ENCODE measurements at regions not wholly inside any gene's neighbourhood (a gene's known extent, or its start where the extent isn't known, plus 50 kb on each side); places are given as distances from the start of the nearest gene placed in this dataset.

- no peak overlapping the region for H3K4me3 ChIP-seq (replicated peaks in 1 of 3; ENCODE audit: insufficient read depth in 1 of 3, low read depth in 1 of 3, low read length in 3 of 3)
- peak; percentile 4 for DNase-seq (ENCODE audit: low read depth, low spot score)
Observed at GRCh38 chr6:112501705-112502104, 154.6 kb downstream of the RFPL4B start.

GRCh38 chr6:112502351-112503090, 155.4 kb downstream of the RFPL4B start:
- Histone ChIP-seq H2AFZ (ENCODE audit: low read depth, low read length) (peak overlapping the region; percentile 75), H3K27ac (ENCODE audit: insufficient read depth, low read depth, low read length) (no peak overlapping the region)
- POLR2A ChIA-PET: no interaction called here

More at GRCh38 chr6:112501705-112502104, 154.6 kb downstream of the RFPL4B start:
- H2AFZ ChIP-seq (ENCODE audit: low read depth, low read length): peak overlapping the region; percentile 31
- no peak for FAIRE-seq
- no peak overlapping the region for H3K4me2 ChIP-seq (ENCODE audit: insufficient read depth, low read length)
- no peak overlapping the region for H3K27ac ChIP-seq (ENCODE audit: insufficient read depth, low read depth, low read length)
- ChIA-PET POLR2A (no interaction called here), CTCF (interaction anchor here (0.8 to 1.5 kb wide), 2 partner anchors 1377 to 1405 kb away, joined by 3 read pairs; no protein-coding TSS in a partner anchor)
- peaks cover 2% of the 10 kb centered on the region for H3K4me1 ChIP-seq (ENCODE audit: control insufficient read depth, extremely low read depth, insufficient read depth, low read length)
- no TSS peak for BruUV-seq (replicated peaks)
- no peaks in the 10 kb centered on the region for H3K36me3 ChIP-seq (ENCODE audit: control insufficient read depth in 2 of 2, extremely low read depth in 1 of 2, insufficient read depth in 2 of 2, low read length in 2 of 2)
- intact Hi-C loops (cut with micrococcal nuclease): loop anchor here (1.0 to 10.0 kb wide), 4 partner anchors 165 to 1433 kb away; no protein-coding TSS in a partner anchor
- H4K20me1 ChIP-seq (replicated peaks; ENCODE audit: control insufficient read depth, extremely low read depth, insufficient read depth, low read length): no peaks in the 10 kb centered on the region
- H3K9ac ChIP-seq (replicated peaks; ENCODE audit: extremely low read depth, insufficient read depth, low read length): no peak overlapping the region
- H3K79me2 ChIP-seq (ENCODE audit: control insufficient read depth, insufficient read depth, low read length): no peaks in the 10 kb centered on the region
- dilution Hi-C loops (cut with MboI; ENCODE audit: extremely low pct_ligation_motif_present, low sequenced_read_pairs): no loop called here
- no peaks in the 10 kb centered on the region for H3K9me3 ChIP-seq (replicated peaks; ENCODE audit: control insufficient read depth, insufficient read depth, low read length)
- no peaks in the 10 kb centered on the region for H3K27me3 ChIP-seq (ENCODE audit: control insufficient read depth in 2 of 2, insufficient read depth in 2 of 2, low read length in 2 of 2)
- H3K9me1 ChIP-seq (replicated peaks; ENCODE audit: control insufficient read depth, extremely low read depth, insufficient read depth, low read length): no peaks in the 10 kb centered on the region
- no peak for TF ChIP-seq POLR2AphosphoS5 (IDR thresholded peaks at IDR 0.05; ENCODE audit: insufficient read depth, low read depth, low read length)
- TF ChIP-seq GATA2 (IDR thresholded peaks at IDR 0.05; ENCODE audit: insufficient read depth, insufficient read length, low read depth, low read length): no peak
- TF ChIP-seq JUN (IDR thresholded peaks at IDR 0.05; ENCODE audit: borderline replicate concordance, insufficient read depth, insufficient read length, low read depth): no peak
- no peak for TF ChIP-seq FOS (IDR thresholded peaks at IDR 0.05; ENCODE audit: borderline replicate concordance, insufficient read depth, low read length)

More at GRCh38 chr6:112502351-112503090, 155.4 kb downstream of the RFPL4B start:
- Histone ChIP-seq H3K4me1 (ENCODE audit: control insufficient read depth, extremely low read depth, insufficient read depth, low read length) (peaks cover 2% of the 10 kb centered on the region), H4K20me1 (replicated peaks; ENCODE audit: control insufficient read depth, extremely low read depth, insufficient read depth, low read length) (no peaks in the 10 kb centered on the region), H3K4me2 (ENCODE audit: insufficient read depth, low read length) (no peak overlapping the region), H3K9ac (replicated peaks; ENCODE audit: extremely low read depth, insufficient read depth, low read length) (no peak overlapping the region), H3K4me3 (replicated peaks in 1 of 3; ENCODE audit: insufficient read depth in 1 of 3, low read depth in 1 of 3, low read length in 3 of 3) (no peak overlapping the region), H3K36me3 (ENCODE audit: control insufficient read depth in 2 of 2, extremely low read depth in 1 of 2, insufficient read depth in 2 of 2, low read length in 2 of 2) (no peaks in the 10 kb centered on the region), H3K9me3 (replicated peaks; ENCODE audit: control insufficient read depth, insufficient read depth, low read length) (no peaks in the 10 kb centered on the region), H3K27me3 (ENCODE audit: control insufficient read depth in 2 of 2, insufficient read depth in 2 of 2, low read length in 2 of 2) (no peaks in the 10 kb centered on the region), H3K79me2 (ENCODE audit: control insufficient read depth, insufficient read depth, low read length) (no peaks in the 10 kb centered on the region), H3K9me1 (replicated peaks; ENCODE audit: control insufficient read depth, extremely low read depth, insufficient read depth, low read length) (no peaks in the 10 kb centered on the region)
- intact Hi-C loops (cut with micrococcal nuclease): loop anchor here (1.0 to 10.0 kb wide), 4 partner anchors 166 to 1432 kb away; no protein-coding TSS in a partner anchor
- CTCF ChIA-PET: interaction anchor here (0.8 to 1.6 kb wide), 10 partner anchors 9 to 1434 kb away, joined by 3 to 9 read pairs (median 4); no protein-coding TSS in a partner anchor
- DNase-seq (ENCODE audit: low read depth, low spot score) (peak; percentile 34), FAIRE-seq (no peak)
- BruUV-seq (replicated peaks): no TSS peak
- TF ChIP-seq FOS (IDR thresholded peaks at IDR 0.05; ENCODE audit: borderline replicate concordance, insufficient read depth, low read length) (peak; percentile 14), JUN (IDR thresholded peaks at IDR 0.05; ENCODE audit: borderline replicate concordance, insufficient read depth, insufficient read length, low read depth) (no peak), CTCF (IDR thresholded peaks at IDR 0.05; ENCODE audit: extremely low read depth in 1 of 2, insufficient read depth in 1 of 2, low read depth in 1 of 2, low read length in 2 of 2) (peak; percentile 23 to 24), EZH2 (IDR thresholded peaks at IDR 0.05; ENCODE audit: borderline replicate concordance, low read depth, low read length, severe bottlenecking) (no peak)
- dilution Hi-C loops (cut with MboI; ENCODE audit: extremely low pct_ligation_motif_present, low sequenced_read_pairs): no loop called here

All from endothelial cell of umbilical vein (primary cell).